Kidney capillary endothelial cell (primary cell): ENCODE measurements at regions not wholly inside any gene's neighbourhood (a gene's known extent, or its start where the extent isn't known, plus 50 kb on each side); places are given as distances from the start of the nearest gene placed in this dataset.

Experiments
- DNase-seq: peaks from one replicate; pipeline ENCODE4 v3.0.0-alpha.2; 2018; ENCODE audit warnings: low spot score

GRCh38 chr19:31601855-31602254 is 252.6 kb upstream of the TSHZ3 start:
- no peak for DNase-seq

GRCh38 chr19:31602548-31602947 is 253.3 kb upstream of the TSHZ3 start:
- DNase-seq = no peak

GRCh38 chr19:31604493-31605040 is 255.3 kb upstream of the TSHZ3 start:
- no peak for DNase-seq

- no peak for DNase-seq
These were observed 260.8 kb upstream of the TSHZ3 start for GRCh38 chr19:31610018-31610417.

- no peak for DNase-seq
These were observed 262.0 kb upstream of the TSHZ3 start for GRCh38 chr19:31611046-31611877.

- DNase-seq = no peak
These were observed 263.6 kb upstream of the TSHZ3 start for GRCh38 chr19:31612873-31613272.

- no peak for DNase-seq
These were observed 264.5 kb upstream of the TSHZ3 start for GRCh38 chr19:31613683-31614219.

GRCh38 chr19:31616031-31616430 is 266.8 kb upstream of the TSHZ3 start:
- no peak for DNase-seq

GRCh38 chr19:31617010-31617585 is 267.9 kb upstream of the TSHZ3 start:
- DNase-seq = no peak

- DNase-seq = no peak
These were observed 275.8 kb upstream of the TSHZ3 start for GRCh38 chr19:31625056-31625455.

- DNase-seq = no peak
These were observed 276.3 kb upstream of the TSHZ3 start for GRCh38 chr19:31625575-31625974.

GRCh38 chr19:31626941-31627340 is 277.7 kb upstream of the TSHZ3 start:
- no peak for DNase-seq

GRCh38 chr19:31627620-31628365 is 278.6 kb upstream of the TSHZ3 start:
- DNase-seq = no peak

- no peak for DNase-seq
These were observed 280.5 kb upstream of the TSHZ3 start for GRCh38 chr19:31629579-31630363.

GRCh38 chr19:31633014-31633413 is 283.8 kb upstream of the TSHZ3 start:
- no peak for DNase-seq

- DNase-seq = no peak
These were observed 290.1 kb upstream of the TSHZ3 start for GRCh38 chr19:31639306-31639705.

GRCh38 chr19:31641591-31641990 is 292.4 kb upstream of the TSHZ3 start:
- DNase-seq = no peak

- no peak for DNase-seq
These were observed 299.1 kb upstream of the TSHZ3 start for GRCh38 chr19:31648347-31648746.

GRCh38 chr19:31656507-31656906 is 307.3 kb upstream of the TSHZ3 start:
- DNase-seq = no peak

GRCh38 chr19:31658993-31659896 is 310.0 kb upstream of the TSHZ3 start:
- no peak for DNase-seq

GRCh38 chr19:31659897-31660210 is 310.6 kb upstream of the TSHZ3 start:
- no peak for DNase-seq
